Daoy (cell line): ENCODE measurements at regions not wholly inside any gene's neighbourhood (a gene's known extent, or its start where the extent isn't known, plus 50 kb on each side); places are given as distances from the start of the nearest gene placed in this dataset.
"Not testable (repeated sequence)": the region's sequence is repeated elsewhere in the genome, so short reads cannot be mapped to it uniquely, and the experiment has no call there.

ENCODE experiments used
- DNase-seq: peaks from one replicate; pipeline ENCODE4 v3.0.0-alpha.2; 2015; ENCODE audit warnings: low read depth

DNA sequence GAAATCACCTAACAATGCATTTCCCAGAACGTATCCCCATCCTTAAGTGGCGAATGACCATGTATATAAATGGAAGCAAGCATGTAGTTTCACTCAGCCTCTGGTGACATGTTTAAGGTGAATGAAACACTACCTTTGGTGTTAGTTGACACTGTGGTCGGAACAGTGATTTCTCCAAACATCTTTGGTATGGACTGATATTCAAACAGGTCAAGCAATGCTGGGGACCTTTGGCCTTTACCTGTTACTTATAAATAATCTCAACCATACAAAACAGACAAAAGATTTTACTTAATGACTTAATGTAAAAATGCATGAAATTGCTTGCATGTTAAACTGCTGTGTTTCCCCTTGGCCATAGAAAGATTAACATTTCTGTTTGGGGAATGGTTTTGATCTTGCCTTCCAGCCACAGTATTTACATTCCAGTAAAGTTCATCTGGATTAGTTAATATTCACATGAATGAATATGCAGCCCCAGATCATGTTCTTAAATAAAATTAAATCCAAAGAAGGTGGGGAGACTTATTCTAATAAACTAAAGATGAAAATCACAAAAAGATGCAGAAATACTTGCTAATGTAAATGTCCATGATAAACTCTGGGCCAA lies 74.4 kb upstream of the HES1 start:
- no peak for DNase-seq

DNA sequence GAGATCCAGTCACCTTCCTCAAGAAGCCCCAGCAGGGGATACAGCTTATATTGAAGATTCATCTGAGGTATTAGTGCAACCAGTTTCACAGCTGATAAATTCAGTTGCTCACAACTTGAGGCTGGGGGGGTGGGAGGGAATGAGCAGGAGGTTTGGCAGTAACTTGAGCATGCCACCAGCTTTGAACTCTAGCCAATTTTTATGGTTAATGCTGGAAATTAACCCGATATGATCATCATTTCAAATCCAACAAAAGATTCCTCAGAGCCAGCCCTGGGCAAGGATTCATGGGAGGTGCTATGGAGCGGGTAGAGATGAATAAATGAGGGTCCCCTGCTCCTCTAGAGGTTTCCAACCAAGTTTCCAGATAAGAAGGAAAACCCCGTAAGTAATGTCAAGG lies 73.1 kb upstream of the HES1 start:
- no peak for DNase-seq

DNA sequence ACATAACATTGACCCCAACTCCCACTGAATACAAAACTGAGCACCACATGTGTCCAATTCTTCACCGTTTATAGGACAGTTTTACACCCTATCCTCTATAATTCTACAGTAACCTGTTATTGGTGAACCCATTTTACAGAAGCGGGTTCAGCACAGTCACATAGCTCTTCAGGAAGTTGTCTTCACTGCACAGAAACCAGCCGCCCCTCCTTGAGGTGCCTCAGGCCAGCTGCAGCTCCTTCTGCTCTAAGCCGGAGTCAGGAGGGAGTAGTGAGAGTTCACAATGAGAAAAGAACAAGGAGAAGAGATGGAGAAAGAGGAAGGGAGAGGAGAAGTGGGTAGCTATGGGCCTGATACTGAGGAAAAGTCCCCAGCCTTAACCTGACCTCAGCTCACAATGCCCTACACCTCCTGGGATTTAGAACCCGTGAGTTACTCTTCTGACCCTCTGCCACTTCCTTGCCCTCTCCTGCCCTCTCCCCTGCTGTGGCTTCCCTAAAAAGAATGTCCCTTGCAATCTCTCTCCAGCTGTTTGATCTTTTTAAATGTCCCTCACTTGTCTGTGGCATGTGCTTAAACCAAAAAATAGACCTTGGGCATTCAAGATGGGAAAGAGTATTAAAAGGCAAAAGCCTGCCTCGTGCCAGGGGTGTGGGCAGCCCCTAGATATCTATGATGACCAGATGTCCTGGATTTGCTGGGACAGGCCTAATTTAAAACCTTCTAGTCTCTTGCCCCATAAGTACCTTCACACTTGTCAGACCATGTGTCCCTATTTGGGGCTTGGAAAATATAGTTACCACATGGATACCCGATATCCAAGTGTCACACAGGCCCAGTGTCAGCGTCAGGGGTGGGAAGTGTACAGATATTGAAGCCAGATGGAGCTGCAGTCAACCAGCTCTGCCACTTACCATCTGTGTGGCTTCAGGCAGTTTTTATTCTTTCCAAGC lies 71.3 kb upstream of the HES1 start:
- no peak for DNase-seq

DNA sequence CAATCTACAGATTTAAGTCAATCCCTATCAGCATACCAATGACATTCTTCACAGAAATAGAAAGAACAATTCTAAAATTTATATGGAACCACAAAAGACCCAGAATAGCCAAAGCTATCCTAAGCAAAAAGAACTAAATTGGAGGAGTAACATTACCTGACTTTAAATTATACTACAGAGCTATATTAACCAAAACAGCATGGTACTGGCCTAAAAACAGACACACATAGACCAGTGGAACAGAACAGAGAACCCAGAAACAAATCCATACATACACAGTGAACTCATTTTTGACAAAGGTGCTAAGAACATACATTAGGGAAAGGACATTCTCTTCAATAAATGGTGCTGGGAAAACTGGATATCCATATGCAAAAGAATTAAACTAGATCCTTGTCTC lies 68.6 kb upstream of the HES1 start:
- not testable (repeated sequence) for DNase-seq

DNA sequence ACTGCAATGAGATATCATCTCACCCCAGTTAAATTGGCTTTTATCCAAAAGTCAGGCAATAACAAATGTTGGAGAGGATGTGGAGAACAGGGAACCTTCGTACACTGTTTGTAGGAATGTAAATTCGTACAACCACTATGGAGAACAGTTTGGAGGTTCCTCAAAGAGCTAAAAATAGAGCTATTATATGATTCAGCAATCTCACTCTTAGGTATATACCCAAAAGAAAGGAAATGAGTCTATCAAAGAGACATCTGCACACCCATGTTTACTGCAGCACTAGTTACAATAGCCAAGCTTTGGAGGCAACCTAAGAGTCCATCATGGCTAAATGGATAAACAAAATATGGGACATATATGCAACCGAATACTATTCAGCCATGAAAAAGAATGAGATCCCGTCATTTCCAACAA lies 68.0 kb upstream of the HES1 start:
- DNase-seq: no peak

GRCh38 chr3:194069421-194070219 lies 66.3 kb upstream of the HES1 start:
- peak; percentile 46 for DNase-seq

DNA sequence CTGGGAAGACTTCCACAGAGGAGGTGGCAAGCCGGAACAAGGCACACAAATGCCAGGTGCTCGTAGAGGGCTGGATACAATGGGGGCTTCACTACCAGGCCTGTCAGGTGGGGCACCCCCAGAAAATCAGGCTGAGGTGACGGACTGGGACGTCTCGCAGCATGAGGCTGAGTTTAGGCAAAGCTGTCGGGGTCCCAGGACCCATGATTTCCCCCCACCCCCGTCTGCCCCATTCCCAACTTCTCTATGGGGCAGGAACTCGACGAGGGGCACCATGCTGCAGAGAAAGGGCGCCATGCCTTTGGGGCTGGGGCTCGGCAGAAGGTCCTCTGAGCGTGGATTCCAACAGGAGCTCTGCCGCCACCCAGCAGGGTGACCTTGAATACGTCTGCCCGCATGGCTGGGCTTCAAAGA lies 65.7 kb upstream of the HES1 start:
- no peak for DNase-seq

- peak; percentile 97 for DNase-seq
Observed at GRCh38 chr3:194070634-194071409, 65.1 kb upstream of the HES1 start.

DNA sequence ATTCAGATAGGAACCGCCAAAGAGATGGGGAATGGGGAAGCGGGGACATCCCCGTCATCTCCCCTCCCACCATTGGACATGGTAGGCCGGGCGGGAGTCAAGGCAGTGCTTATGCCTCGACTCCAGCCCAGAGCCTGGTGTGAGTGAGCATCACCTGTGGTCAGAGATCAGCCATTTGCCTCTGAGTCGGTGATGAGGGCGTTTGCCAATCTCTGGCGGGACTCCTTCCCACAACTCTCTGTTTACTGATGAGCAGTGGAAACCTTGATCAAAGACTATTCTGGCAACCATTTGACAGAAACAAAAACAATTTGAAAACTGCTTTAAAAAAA lies 63.9 kb upstream of the HES1 start:
- DNase-seq: peak; percentile 52

DNA sequence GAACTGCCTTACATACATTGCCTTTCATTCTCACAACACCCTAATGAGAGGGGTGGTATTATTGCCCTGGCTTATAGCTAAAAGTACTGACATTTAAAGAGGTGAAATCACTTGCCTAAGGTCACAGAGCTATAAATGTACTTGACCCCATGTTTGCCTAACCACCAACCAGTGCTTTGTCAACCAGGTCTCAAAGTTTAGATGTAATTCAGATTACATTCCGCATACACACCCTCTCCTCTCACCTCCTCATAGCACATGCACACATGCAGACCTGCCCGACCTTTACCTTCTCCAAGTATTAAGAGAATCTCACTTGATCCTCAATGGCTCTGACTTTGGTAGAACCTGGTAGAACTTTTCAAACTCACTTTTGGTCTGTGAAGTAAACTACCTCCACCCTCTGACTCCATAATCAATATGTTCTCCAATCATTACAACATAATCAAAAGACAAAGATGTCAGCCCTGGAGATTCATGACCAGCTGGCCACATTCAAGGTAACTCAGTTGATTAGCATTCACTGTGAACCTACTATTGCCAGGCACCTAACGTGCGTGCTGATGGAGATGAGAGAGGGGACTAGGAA lies 63.2 kb upstream of the HES1 start:
- DNase-seq: no peak

DNA sequence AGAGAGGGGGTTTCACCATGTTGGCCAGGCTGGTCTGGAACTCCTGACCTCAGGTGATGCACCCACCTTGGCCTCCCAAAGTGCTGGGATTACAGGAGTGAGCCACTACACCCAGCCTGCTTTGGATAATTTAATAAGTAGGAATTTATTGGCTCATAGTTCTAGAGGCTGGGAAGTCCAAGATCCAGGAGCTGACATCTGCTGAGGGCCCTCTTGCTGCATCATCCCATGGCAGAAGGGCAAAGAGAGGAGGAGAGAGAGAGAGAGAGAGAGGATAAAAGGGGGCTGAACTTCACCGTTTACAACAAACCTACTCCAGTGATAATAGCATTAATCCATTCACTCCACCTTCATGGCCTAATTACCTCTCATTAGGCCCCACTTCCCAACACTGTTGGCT lies 62.0 kb upstream of the HES1 start:
- no peak for DNase-seq

DNA sequence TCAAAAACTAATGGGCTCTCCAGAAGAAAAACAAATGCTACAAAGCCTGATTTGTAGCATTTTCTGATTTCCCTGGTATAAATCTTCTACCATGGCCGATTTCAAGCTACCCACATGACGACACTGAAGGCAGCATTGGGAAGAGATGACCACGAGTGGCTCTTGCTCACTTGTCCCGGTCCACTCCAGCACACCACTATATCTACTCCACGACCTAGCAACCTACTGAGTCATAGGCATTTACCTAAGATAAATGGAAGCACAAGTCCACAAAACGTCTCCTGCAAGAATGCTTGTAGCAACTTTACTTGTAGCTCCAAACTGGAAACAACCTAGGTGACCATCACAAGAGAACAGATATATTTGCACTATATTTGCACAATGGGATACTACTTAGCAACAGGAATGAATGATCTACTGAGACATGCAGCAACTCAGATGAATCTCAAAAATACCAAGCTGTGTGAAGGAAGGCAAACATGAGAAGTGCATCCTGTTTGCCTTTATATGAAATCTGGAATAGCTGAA lies 60.8 kb upstream of the HES1 start:
- DNase-seq: no peak

DNA sequence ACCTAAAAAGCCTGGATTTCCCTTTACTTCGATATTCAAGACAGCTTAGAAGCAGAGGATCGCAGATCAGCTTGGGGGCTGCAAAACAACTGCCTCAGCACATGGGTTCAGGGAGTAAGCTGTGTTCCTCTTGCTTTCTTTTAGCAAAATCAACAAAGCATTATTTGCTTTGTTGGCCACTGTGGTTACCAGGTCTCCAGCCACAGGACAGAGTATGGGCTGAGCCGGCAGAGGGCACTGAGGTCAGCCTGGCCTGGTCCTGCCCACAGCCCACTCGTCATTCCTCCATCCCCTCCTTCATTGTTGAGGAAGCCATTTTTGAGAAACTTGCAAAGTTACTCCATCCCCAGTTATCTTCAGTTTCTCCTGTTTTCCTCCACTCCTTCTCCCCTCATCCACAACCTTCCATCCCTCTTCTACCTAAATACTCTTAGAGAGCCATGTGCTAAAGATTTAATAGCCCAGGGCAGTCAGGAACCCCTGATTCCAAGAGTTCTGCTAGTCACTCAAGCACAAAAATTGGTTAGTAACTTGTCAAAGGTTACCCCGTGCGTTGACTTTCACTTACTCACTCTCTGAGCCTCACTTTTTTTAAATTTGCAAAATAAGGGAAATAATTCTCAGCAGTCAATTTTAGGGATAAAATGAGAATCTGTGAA lies 60.0 kb upstream of the HES1 start:
- DNase-seq: no peak

DNA sequence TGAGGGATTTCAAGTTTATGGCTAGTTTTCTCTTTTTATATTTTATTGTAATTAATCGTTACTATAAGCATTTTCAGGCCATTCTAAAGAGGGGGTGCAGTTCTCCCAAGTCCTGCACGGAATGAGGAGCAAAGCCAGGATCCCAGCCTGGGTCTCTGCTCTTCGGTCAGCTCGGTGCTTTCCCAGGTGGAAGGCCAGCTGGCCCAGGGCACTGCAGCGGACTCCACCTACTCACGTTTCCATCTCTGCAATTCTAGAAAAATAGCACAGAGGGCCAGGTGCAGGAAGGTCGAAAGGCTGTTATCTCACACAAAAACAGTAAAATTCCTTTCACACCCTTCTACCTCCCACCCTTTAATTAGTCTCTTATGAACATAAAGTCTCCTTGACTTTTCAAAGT lies 59.5 kb upstream of the HES1 start:
- DNase-seq: no peak

GRCh38 chr3:194077602-194078001 lies 58.3 kb upstream of the HES1 start:
- no peak for DNase-seq

DNA sequence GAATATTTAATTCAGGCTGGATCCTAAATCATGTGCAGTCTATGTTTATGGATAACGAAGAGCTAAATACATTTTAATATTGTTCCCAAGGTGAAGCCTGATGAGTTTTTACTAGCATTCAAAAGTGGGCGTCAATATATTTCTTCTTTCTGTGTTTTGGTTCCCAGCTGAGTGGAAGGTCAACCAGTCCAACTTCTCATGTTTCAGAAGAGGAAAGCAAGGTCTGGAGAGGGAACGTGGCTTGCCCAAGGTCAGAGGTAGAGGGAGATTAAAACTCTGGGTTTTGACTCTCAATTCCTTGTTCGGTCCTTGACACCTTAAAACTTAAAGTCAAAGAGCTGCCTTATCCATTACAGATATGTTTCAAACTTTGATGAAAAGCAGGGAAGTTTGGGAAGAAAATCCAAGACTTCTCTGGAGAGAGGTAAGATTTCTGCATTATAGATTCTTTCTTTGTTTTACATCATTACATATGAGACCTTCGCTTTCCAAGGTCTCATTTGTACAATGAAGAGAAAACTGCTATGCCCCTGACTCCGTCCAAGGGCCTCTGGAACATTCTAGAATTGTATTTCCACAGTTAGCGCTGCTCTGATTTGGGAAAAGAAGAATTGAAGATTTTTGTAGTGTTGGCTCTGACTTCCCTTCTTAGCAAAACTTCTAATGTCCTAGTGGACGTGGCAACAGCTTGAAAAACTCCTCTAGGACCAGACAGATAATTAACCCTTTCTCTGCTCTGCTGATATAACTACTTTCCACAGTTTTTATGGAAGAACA lies 57.7 kb upstream of the HES1 start:
- no peak for DNase-seq

GRCh38 chr3:194079702-194080172 lies 56.2 kb upstream of the HES1 start:
- no peak for DNase-seq

- DNase-seq: no peak
Observed at GRCh38 chr3:194080436-194080835, 55.5 kb upstream of the HES1 start.

DNA sequence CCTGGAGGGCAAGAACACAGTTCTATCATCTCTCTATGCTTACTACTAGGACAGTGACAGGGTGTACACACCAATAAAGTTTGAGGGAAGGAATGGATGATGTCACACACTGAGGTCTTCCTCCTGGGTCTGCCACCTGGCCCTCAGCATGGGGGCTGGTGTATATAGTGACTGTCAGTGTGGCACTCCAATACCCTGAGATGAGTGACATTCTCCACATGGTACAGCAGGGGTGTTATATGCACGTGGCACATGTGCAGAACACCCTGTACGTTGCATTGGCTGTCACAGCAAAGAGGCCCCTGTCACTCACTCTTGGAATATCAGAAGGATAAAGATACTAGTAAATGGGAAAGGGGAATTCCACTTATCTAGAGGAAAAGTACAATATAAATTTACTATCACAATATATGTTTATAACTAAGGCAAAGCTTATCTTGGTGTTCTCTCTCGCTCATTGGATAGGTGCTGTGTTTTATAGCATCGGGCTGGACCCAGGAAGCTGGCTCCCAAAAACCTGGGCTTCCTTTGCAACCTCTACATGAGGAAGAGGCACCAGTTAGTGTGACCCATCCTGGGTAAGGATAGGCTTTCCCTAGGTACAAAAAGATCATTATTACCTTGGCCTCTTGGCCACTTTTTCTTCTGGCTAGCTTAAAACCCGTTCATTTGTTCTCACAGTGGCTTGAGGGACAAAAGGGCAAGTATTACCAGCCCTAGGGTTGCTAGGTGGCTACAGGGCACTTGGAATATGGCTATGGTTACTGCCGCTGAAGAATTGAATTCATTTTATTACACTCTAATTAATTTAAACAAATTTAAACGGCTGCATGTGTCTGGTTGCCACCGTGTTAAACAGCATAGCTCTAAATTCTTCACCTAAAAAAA lies 54.8 kb upstream of the HES1 start:
- no peak for DNase-seq
